Esophagus muscularis mucosa (tissue), 3 donors: ENCODE measurements at regions not wholly inside any gene's neighbourhood (a gene's known extent, or its start where the extent isn't known, plus 50 kb on each side); places are given as distances from the start of the nearest gene placed in this dataset.

Source experiments
- POLR2A ChIP-seq: fragments of 450-650 bp; IDR thresholded peaks from one replicate; pipeline ENCODE4 v1.6.1; 2017; ENCODE audit warnings: antibody characterized with exemption, moderate library complexity, mild to moderate bottlenecking, low read depth
- TF ChIP-seq, protein P1 (sequence below), 3 experiments: fragments of 200-600 bp in 2 of 3; fragments of 450-650 bp in 1 of 3; sonication (generic) in 2 of 3; IDR thresholded peaks; one replicate each; pipeline ENCODE4 v1.5.1; 2017 to 2019; ENCODE audit warnings: antibody characterized with exemption in 3 of 3, mild to moderate bottlenecking in 2 of 3, moderate library complexity in 1 of 3

- TF ChIP-seq POLR2A, result no peak
- TF ChIP-seq, protein P1, sequence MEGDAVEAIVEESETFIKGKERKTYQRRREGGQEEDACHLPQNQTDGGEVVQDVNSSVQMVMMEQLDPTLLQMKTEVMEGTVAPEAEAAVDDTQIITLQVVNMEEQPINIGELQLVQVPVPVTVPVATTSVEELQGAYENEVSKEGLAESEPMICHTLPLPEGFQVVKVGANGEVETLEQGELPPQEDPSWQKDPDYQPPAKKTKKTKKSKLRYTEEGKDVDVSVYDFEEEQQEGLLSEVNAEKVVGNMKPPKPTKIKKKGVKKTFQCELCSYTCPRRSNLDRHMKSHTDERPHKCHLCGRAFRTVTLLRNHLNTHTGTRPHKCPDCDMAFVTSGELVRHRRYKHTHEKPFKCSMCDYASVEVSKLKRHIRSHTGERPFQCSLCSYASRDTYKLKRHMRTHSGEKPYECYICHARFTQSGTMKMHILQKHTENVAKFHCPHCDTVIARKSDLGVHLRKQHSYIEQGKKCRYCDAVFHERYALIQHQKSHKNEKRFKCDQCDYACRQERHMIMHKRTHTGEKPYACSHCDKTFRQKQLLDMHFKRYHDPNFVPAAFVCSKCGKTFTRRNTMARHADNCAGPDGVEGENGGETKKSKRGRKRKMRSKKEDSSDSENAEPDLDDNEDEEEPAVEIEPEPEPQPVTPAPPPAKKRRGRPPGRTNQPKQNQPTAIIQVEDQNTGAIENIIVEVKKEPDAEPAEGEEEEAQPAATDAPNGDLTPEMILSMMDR (IDR thresholded peaks at IDR 0.05), result no peak
Observed at GRCh38 chr1:193939585-193939984, 753.2 kb upstream of the B3GALT2 start.
